Neural progenitor cell (in vitro differentiated cells): ENCODE measurements at regions not wholly inside any gene's neighbourhood (a gene's known extent, or its start where the extent isn't known, plus 50 kb on each side); places are given as distances from the start of the nearest gene placed in this dataset.

ENCODE experiments used
- DNase-seq: peaks from one replicate; pipeline ENCODE4 v3.0.0-alpha.2; 2016; ENCODE audit warnings: low spot score
- H2AFZ ChIP-seq: fragments of 200-600 bp; sonication (generic); replicated peaks from 2 replicates; pipeline ENCODE4 v1.6.1; 2016; ENCODE audit warnings: antibody characterized with exemption
- H3F3A ChIP-seq: fragments of 200-600 bp; sonication (generic); 2 replicates; pipeline ENCODE4 v1.6.1; 2016; ENCODE audit warnings: antibody characterized with exemption, low read depth
- H3K27ac ChIP-seq: fragments of 200-600 bp; sonication (generic); 2 replicates; pipeline ENCODE4 v1.5.1; 2016; ENCODE audit warnings: mild to moderate bottlenecking
- H3K27me3 ChIP-seq: fragments of 200-600 bp; sonication (generic); 2 replicates; pipeline ENCODE4 v1.6.1; 2016; ENCODE audit warnings: mild to moderate bottlenecking, moderate library complexity
- H3K36me3 ChIP-seq: fragments of 200-600 bp; sonication (generic); 2 replicates; pipeline ENCODE4 v1.5.1; 2016
- H3K4me1 ChIP-seq: fragments of 200-600 bp; sonication (generic); 2 replicates; pipeline ENCODE4 v1.6.1; 2016; ENCODE audit warnings: mixed run types
- H3K4me2 ChIP-seq: fragments of 200-600 bp; sonication (generic); 2 replicates; pipeline ENCODE4 v1.6.1; 2016
- H3K4me3 ChIP-seq: fragments of 200-600 bp; sonication (generic); 2 replicates; pipeline ENCODE4 v1.5.1; 2016
- H3K79me2 ChIP-seq: fragments of 200-600 bp; sonication (generic); 2 replicates; pipeline ENCODE4 v1.6.1; 2016; ENCODE audit warnings: low read depth
- H3K9ac ChIP-seq: fragments of 200-600 bp; sonication (generic); 2 replicates; pipeline ENCODE4 v1.6.1; 2016
- H3K9me3 ChIP-seq: fragments of 200-600 bp; sonication (generic); 2 replicates; pipeline ENCODE4 v1.5.1; 2016; ENCODE audit warnings: low read depth
- H4K20me1 ChIP-seq: fragments of 200-600 bp; sonication (generic); 2 replicates; pipeline ENCODE4 v1.6.1; 2016; ENCODE audit warnings: low read depth
- H3K27ac Mint-ChIP-seq: 3 replicates; pipeline ENCODE4 v1.8.0; 2021; ENCODE audit warnings: mixed read lengths
- H3K27me3 Mint-ChIP-seq: 2 replicates; pipeline ENCODE4 v1.8.0; 2022; ENCODE audit warnings: low read depth, mild to moderate bottlenecking, inconsistent platforms, moderate library complexity, mixed read lengths; ENCODE audit not compliant: insufficient read depth
- H3K36me3 Mint-ChIP-seq: 3 replicates; pipeline ENCODE4 v1.8.0; 2021; ENCODE audit warnings: mixed read lengths
- H3K4me1 Mint-ChIP-seq: 3 replicates; pipeline ENCODE4 v1.8.0; 2021; ENCODE audit warnings: mixed read lengths
- H3K4me3 Mint-ChIP-seq: 3 replicates; pipeline ENCODE4 v1.8.0; 2021; ENCODE audit warnings: mild to moderate bottlenecking, moderate library complexity, mixed read lengths
- H3K9me3 Mint-ChIP-seq: 3 replicates; pipeline ENCODE4 v1.8.0; 2020; ENCODE audit warnings: mixed read lengths
- EZH2 ChIP-seq: fragments of 200-600 bp; sonication (generic); IDR thresholded peaks from 2 replicates; pipeline ENCODE4 v1.6.1; 2017; ENCODE audit warnings: antibody characterized with exemption, mild to moderate bottlenecking, moderate library complexity
- EZH2phosphoT487 ChIP-seq: fragments of 200-600 bp; sonication (generic); IDR thresholded peaks from 2 replicates; pipeline ENCODE4 v1.6.1; 2017; ENCODE audit warnings: antibody characterized with exemption
- TF ChIP-seq, protein P1 (sequence below): fragments of 200-600 bp; sonication (generic); IDR thresholded peaks from 2 replicates; pipeline ENCODE4 v1.5.1; 2017; ENCODE audit warnings: antibody characterized with exemption, mild to moderate bottlenecking

DNA sequence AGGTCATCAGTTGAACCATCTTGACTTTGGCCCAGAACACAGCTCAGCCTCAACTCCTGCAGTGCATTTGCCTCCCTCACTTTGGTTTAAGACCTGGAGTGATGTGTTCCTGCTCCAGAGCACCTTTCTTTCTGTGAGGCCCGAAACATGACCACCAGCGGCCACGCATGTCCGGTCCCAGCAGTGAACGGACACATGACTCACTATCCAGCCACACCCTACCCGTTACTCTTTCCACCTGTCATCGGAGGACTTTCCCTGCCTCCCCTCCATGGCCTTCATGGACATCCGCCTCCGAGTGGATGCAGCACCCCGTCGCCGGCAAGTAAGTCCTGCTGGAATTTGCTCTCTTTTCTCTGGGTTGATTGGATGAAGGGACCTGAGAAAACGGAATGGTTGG is 253.8 kb upstream of the RARB start:
- H2AFZ ChIP-seq: no peak overlapping the region
- H3K4me3 ChIP-seq: no peak overlapping the region
- no peak for DNase-seq
- no peak overlapping the region for H3K9ac ChIP-seq
- H3K36me3 ChIP-seq: no peaks in the 10 kb centered on the region
- H3K4me1 ChIP-seq: peaks cover 26% of the 10 kb centered on the region
- Mint-ChIP-seq H3K27ac (no peak overlapping the region), H3K4me1 (peaks cover 4% of the 10 kb centered on the region), H3K9me3 (peaks cover 2% of the 10 kb centered on the region), H3K36me3 (no peaks in the 10 kb centered on the region), H3K27me3 (peaks cover 2% of the 10 kb centered on the region), H3K4me3 (no peak overlapping the region)
- TF ChIP-seq EZH2phosphoT487: no peak
- H3K27me3 ChIP-seq: no peaks in the 10 kb centered on the region
- no peaks in the 10 kb centered on the region for H3K9me3 ChIP-seq
- no peaks in the 10 kb centered on the region for H3K79me2 ChIP-seq
- peaks cover 9% of the 10 kb centered on the region for H3F3A ChIP-seq
- H4K20me1 ChIP-seq: no peaks in the 10 kb centered on the region
- no peak overlapping the region for H3K4me2 ChIP-seq
- no peak overlapping the region for H3K27ac ChIP-seq

DNA sequence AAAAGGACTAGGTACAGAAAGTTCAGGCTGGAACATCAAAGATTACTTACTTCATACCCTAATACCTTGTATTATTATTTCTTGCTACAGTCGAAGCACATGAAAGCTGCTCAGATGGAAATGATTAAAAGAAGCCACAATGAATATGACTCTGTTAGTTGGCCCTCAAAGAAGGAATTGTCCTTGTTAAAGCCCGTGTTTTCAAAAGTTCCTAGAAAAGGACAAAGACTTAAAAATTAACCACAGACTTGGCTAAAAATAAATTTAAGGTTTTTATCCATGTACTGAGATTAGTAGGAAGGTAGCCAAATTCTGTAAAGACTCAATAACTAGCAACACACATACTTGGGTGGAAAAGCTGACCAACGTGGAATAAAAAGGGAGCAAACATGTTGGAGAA is 251.0 kb upstream of the RARB start:
- Mint-ChIP-seq H3K36me3 (no peaks in the 10 kb centered on the region), H3K27me3 (peaks cover 2% of the 10 kb centered on the region), H3K4me1 (no peaks in the 10 kb centered on the region), H3K27ac (no peak overlapping the region), H3K9me3 (no peaks in the 10 kb centered on the region), H3K4me3 (no peak overlapping the region)
- TF ChIP-seq, protein P1, sequence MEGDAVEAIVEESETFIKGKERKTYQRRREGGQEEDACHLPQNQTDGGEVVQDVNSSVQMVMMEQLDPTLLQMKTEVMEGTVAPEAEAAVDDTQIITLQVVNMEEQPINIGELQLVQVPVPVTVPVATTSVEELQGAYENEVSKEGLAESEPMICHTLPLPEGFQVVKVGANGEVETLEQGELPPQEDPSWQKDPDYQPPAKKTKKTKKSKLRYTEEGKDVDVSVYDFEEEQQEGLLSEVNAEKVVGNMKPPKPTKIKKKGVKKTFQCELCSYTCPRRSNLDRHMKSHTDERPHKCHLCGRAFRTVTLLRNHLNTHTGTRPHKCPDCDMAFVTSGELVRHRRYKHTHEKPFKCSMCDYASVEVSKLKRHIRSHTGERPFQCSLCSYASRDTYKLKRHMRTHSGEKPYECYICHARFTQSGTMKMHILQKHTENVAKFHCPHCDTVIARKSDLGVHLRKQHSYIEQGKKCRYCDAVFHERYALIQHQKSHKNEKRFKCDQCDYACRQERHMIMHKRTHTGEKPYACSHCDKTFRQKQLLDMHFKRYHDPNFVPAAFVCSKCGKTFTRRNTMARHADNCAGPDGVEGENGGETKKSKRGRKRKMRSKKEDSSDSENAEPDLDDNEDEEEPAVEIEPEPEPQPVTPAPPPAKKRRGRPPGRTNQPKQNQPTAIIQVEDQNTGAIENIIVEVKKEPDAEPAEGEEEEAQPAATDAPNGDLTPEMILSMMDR: no peak
- TF ChIP-seq EZH2phosphoT487 (no peak), EZH2 (no peak)
- Histone ChIP-seq H2AFZ (no peak overlapping the region), H3K36me3 (no peaks in the 10 kb centered on the region), H3K79me2 (no peaks in the 10 kb centered on the region), H3K4me2 (no peak overlapping the region), H3K9me3 (no peaks in the 10 kb centered on the region), H3K4me1 (peaks cover 9% of the 10 kb centered on the region), H3F3A (no peaks in the 10 kb centered on the region), H3K9ac (no peak overlapping the region), H3K27ac (no peak overlapping the region), H3K27me3 (no peaks in the 10 kb centered on the region), H4K20me1 (no peaks in the 10 kb centered on the region), H3K4me3 (no peak overlapping the region)
- DNase-seq: no peak

DNA sequence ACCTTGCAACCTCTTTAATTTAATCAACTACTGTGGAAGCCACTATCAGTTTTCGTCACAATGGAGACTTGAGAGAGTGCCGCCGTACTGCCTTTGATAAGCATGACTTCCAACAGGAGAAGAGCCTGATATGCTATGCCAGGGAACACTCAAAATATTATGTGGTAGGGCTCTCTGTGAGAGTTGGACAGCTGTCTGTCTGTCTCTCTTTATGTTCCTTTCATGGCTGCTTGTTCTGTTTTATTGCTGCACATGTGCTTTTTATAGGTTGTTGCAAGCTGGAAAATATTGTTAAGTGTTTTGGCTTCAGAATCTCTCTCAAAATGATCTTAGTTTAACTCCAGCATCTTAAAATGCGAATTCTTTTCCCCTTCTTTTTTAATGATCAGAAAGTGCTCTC is 249.4 kb upstream of the RARB start:
- H3K4me3 Mint-ChIP-seq: no peak overlapping the region
- DNase-seq: no peak
- Histone ChIP-seq H3K4me3 (no peak overlapping the region), H3K27me3 (no peaks in the 10 kb centered on the region), H2AFZ (no peak overlapping the region), H3F3A (no peaks in the 10 kb centered on the region), H3K36me3 (no peaks in the 10 kb centered on the region), H3K27ac (no peak overlapping the region), H3K4me1 (peaks cover 5% of the 10 kb centered on the region), H3K9me3 (no peaks in the 10 kb centered on the region), H3K79me2 (no peaks in the 10 kb centered on the region), H4K20me1 (no peaks in the 10 kb centered on the region), H3K9ac (no peak overlapping the region), H3K4me2 (no peak overlapping the region)
- no peaks in the 10 kb centered on the region for H3K9me3 Mint-ChIP-seq
- H3K4me1 Mint-ChIP-seq: no peaks in the 10 kb centered on the region
- peaks cover 2% of the 10 kb centered on the region for H3K27me3 Mint-ChIP-seq
- H3K27ac Mint-ChIP-seq: no peak overlapping the region
- no peak for TF ChIP-seq EZH2
- no peak for TF ChIP-seq EZH2phosphoT487
- TF ChIP-seq, protein P1: no peak
- no peaks in the 10 kb centered on the region for H3K36me3 Mint-ChIP-seq

DNA sequence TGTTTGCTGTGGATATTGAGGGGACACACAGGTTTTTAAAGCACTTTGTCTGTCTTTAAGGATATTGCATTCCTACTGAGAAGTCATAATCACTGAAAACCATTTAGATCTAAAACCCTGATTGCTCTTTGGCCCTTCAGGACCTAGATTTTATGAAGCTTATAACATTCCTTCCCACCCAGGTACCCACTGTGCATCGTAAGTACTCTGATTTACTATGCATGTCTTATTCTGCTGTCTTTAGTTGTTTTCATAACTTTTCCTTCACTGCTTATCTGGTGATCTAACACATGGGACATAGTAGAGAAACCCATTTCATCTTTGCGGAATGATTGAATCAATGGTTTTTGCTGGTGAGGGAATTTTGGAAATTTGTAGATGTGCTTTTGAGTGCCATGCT is 247.0 kb upstream of the RARB start:
- no peak overlapping the region for H3K27ac ChIP-seq
- no peak overlapping the region for H3K4me2 ChIP-seq
- no peaks in the 10 kb centered on the region for H3K79me2 ChIP-seq
- H3K27me3 Mint-ChIP-seq: no peaks in the 10 kb centered on the region
- H4K20me1 ChIP-seq: no peaks in the 10 kb centered on the region
- H3K9me3 ChIP-seq: no peaks in the 10 kb centered on the region
- H3K4me1 Mint-ChIP-seq: no peaks in the 10 kb centered on the region
- no peaks in the 10 kb centered on the region for H3K4me1 ChIP-seq
- H3K36me3 ChIP-seq: no peaks in the 10 kb centered on the region
- H3K27me3 ChIP-seq: no peaks in the 10 kb centered on the region
- no peak overlapping the region for H3K9ac ChIP-seq
- no peaks in the 10 kb centered on the region for H3F3A ChIP-seq
- TF ChIP-seq EZH2 (no peak), EZH2phosphoT487 (no peak)
- TF ChIP-seq, protein P1: no peak
- no peak overlapping the region for H3K4me3 Mint-ChIP-seq
- DNase-seq: no peak
- no peaks in the 10 kb centered on the region for H3K9me3 Mint-ChIP-seq
- no peak overlapping the region for H2AFZ ChIP-seq
- H3K4me3 ChIP-seq: no peak overlapping the region
- H3K27ac Mint-ChIP-seq: no peak overlapping the region
- no peaks in the 10 kb centered on the region for H3K36me3 Mint-ChIP-seq
